HepG2 (cell line): ENCODE measurements at regions not wholly inside any gene's neighbourhood (a gene's known extent, or its start where the extent isn't known, plus 50 kb on each side); places are given as distances from the start of the nearest gene placed in this dataset.

Experiments
- ATAC-seq: fragments of 200-7000 bp; cut with Tn5 transposase; 3 replicates; pipeline ENCODE4 v1.9.1; 2020; ENCODE audit warnings: mild to moderate bottlenecking, moderate library complexity
- BruUV-seq: library from RNA; stranded (reverse); fragments of 400-500 nt; replicated peaks from 2 replicates; lab custom pipeline; 2021; lab: Mats Ljungman, UMichigan
- CTCF ChIA-PET: fragments of 300-600 bp; formaldehyde crosslinking; extraction: SDS; loops from one replicate; lab custom pipeline; 2021; ENCODE audit warnings: low total read pairs, inconsistent platforms, low intra/inter-chr PET ratio; lab: Yijun Ruan, JAX
- POLR2A ChIA-PET: fragments of 350-600 bp; sonication (Branson Sonifier 250); formaldehyde crosslinking; loops from one replicate; lab custom pipeline; 2020; ENCODE audit warnings: antibody characterized with exemption, inconsistent platforms; lab: Yijun Ruan, JAX
- DNase-seq: peaks from one replicate; pipeline ENCODE4 v3.0.0-alpha.2; 2015; ENCODE audit warnings: low spot score
- FAIRE-seq: peaks from 3 replicates; lab custom pipeline; 2011; peaks lifted over from hg19 to GRCh38; lab: Jason Lieb, UNC
- H2AFZ ChIP-seq: one replicate; pipeline ENCODE4 v1.6.1; 2011; ENCODE audit warnings: low read length, inconsistent platforms
- H3K27ac ChIP-seq: fragments of 300-600 bp; 3 replicates; pipeline ENCODE4 v1.8.0; 2011; ENCODE audit warnings: mixed run types, mild to moderate bottlenecking, mixed read lengths, low read length, inconsistent platforms; ENCODE audit not compliant: insufficient read depth; ENCODE audit errors: extremely low read length
- H3K27me3 ChIP-seq, 2 experiments: fragments of 200-600 bp in 1 of 2; 2 replicates in 1 of 2; 3 replicates in 1 of 2; pipeline versions ENCODE4 v1.6.0 to v1.8.0; 2011; ENCODE audit warnings: low read length in 2 of 2, mild to moderate bottlenecking in 2 of 2, moderate library complexity in 2 of 2, inconsistent platforms in 1 of 2; ENCODE audit not compliant: insufficient read depth in 2 of 2, control insufficient read depth in 1 of 2
- H3K36me3 ChIP-seq, 2 experiments: fragments of 200-600 bp in 1 of 2; replicated peaks in 1 of 2; 2 replicates in 1 of 2; 3 replicates in 1 of 2; pipeline versions ENCODE4 v1.5.1 to v1.8.0; 2011; ENCODE audit warnings: low read length in 2 of 2, inconsistent platforms in 1 of 2; ENCODE audit not compliant: insufficient read depth in 2 of 2, control insufficient read depth in 1 of 2
- H3K4me1 ChIP-seq: 2 replicates; pipeline ENCODE4 v1.5.1; 2012; ENCODE audit warnings: low read length, inconsistent platforms; ENCODE audit not compliant: insufficient read depth
- H3K4me2 ChIP-seq: 2 replicates; pipeline ENCODE4 v1.6.0; 2011; ENCODE audit warnings: low read depth, low read length, inconsistent platforms
- H3K4me3 ChIP-seq, 3 experiments: fragments of 200-600 bp in 1 of 3; sonication (generic), shearing (Covaris generic) in 1 of 3; replicated peaks in 1 of 3; 2 replicates each; pipeline ENCODE4 v1.5.1; 2011 to 2016; ENCODE audit warnings: low read length in 3 of 3, inconsistent platforms in 2 of 3, low read depth in 2 of 3, mild to moderate bottlenecking in 2 of 3, control low read depth in 1 of 3, mixed read lengths in 1 of 3; ENCODE audit not compliant: insufficient read depth in 1 of 3
- H3K79me2 ChIP-seq: one replicate; pipeline ENCODE4 v1.6.1; 2011; ENCODE audit warnings: low read length, inconsistent platforms; ENCODE audit not compliant: insufficient read depth
- H3K9ac ChIP-seq: 2 replicates; pipeline ENCODE4 v1.6.0; 2011; ENCODE audit warnings: mild to moderate bottlenecking, low read depth, low read length, inconsistent platforms; ENCODE audit not compliant: insufficient read depth
- H3K9me3 ChIP-seq: 2 replicates; pipeline ENCODE4 v1.5.1; 2012; ENCODE audit warnings: mild to moderate bottlenecking, low read length
- H4K20me1 ChIP-seq: 2 replicates; pipeline ENCODE4 v1.6.0; 2011; ENCODE audit warnings: inconsistent platforms, mild to moderate bottlenecking, low read length, moderate library complexity; ENCODE audit not compliant: insufficient read depth
- KDM2A ChIP-seq: sonication (generic); formaldehyde crosslinking; IDR thresholded peaks from 2 replicates; pipeline ENCODE4 v1.4.0; 2020; ENCODE audit warnings: low read depth, missing genetic modification reagents, borderline replicate concordance
- KDM3A ChIP-seq: IDR thresholded peaks from 2 replicates; pipeline ENCODE4 v1.6.1; 2018; ENCODE audit warnings: low read depth, missing compliant biosample characterization
- PAX8 ChIP-seq: sonication (generic); formaldehyde crosslinking; IDR thresholded peaks from 2 replicates; pipeline ENCODE4 v1.8.0; 2022; ENCODE audit warnings: mild to moderate bottlenecking, missing genetic modification reagents, borderline replicate concordance
- POLR2AphosphoS2 ChIP-seq: IDR thresholded peaks from 2 replicates; pipeline ENCODE4 v1.6.1; 2011; ENCODE audit warnings: low read depth, low read length, improper control_type of control experiment
- PRMT3 ChIP-seq: sonication (generic); formaldehyde crosslinking; IDR thresholded peaks from 2 replicates; pipeline ENCODE4 v1.8.1; 2022; ENCODE audit warnings: low read depth, mild to moderate bottlenecking, moderate library complexity, missing genetic modification reagents, borderline replicate concordance
- RFX3 ChIP-seq: IDR thresholded peaks from 2 replicates; pipeline ENCODE4 v1.6.1; 2016; ENCODE audit warnings: missing biosample characterization, missing genetic modification reagents
- SAP130 ChIP-seq: IDR thresholded peaks from 2 replicates; pipeline ENCODE4 v1.6.1; 2016; ENCODE audit warnings: low read depth
- SMARCC2 ChIP-seq: fragments of 450-650 bp; IDR thresholded peaks from 2 replicates; pipeline ENCODE4 v1.6.1; 2017; ENCODE audit warnings: antibody characterized with exemption, mild to moderate bottlenecking
- SRSF9 ChIP-seq: fragments of 200-400 bp; formaldehyde crosslinking; IDR thresholded peaks from 2 replicates; pipeline ENCODE4 v1.6.1; 2018; ENCODE audit warnings: borderline replicate concordance, mild to moderate bottlenecking, low read depth, low read length; ENCODE audit not compliant: insufficient read depth, poor library complexity, severe bottlenecking
- ZNF563 ChIP-seq: sonication (generic); formaldehyde crosslinking; IDR thresholded peaks from 2 replicates; pipeline ENCODE4 v1.8.0; 2022; ENCODE audit warnings: mild to moderate bottlenecking, moderate library complexity, missing genetic modification reagents
- WGBS: methylation state at CpG from one replicate; pipeline ENCODE4 v1.1.6; 2017; ENCODE audit warnings: low lambda C conversion rate; 5-methylcytosine and 5-hydroxymethylcytosine counted together
- in situ Hi-C: cut with HindIII; loops from 2 replicates; pipeline ENCODE4 v1.10.0; 2017; ENCODE audit warnings: low pct_unique_long_range_greater_than_20kb; ENCODE audit not compliant: extremely low pct_ligation_motif_present
- intact Hi-C: fragments of 100-400 bp; cut with micrococcal nuclease; formaldehyde crosslinking; loops from one replicate; pipeline ENCODE4 v1.10.0; 2022; ENCODE audit not compliant: unreplicated experiment
- TF ChIP-seq, protein P1 (sequence below): sonication (generic); formaldehyde crosslinking; IDR thresholded peaks from 2 replicates; pipeline ENCODE4 v1.5.0; 2020; ENCODE audit warnings: mild to moderate bottlenecking, missing genetic modification reagents, borderline replicate concordance
- TF ChIP-seq, protein P2 (sequence below): sonication (generic); formaldehyde crosslinking; IDR thresholded peaks from 2 replicates; pipeline ENCODE4 v1.5.1; 2020; ENCODE audit warnings: mild to moderate bottlenecking, missing genetic modification reagents, borderline replicate concordance

DNA sequence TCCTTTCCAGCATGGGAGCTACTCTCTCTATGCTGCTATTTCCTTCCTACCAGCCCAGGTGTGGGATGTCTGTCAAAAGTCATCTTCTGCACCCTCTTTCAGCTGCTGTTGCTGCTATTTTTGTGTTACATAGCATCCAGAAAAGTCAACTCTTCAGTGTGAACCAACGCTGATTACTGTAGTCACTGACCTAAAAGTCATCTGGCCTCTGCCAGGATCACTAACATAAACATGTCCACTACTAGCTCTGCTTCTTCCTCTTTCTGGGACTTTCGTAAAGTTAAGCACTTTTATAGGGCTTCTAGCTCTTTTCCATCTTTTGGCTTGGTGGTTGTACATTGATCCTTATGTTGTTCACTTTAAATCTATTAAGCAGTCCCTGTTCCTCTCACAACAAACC, 90.2 kb upstream of the CARD18 start:
- no peak for ATAC-seq
- H2AFZ ChIP-seq: no peak overlapping the region
- H3K9ac ChIP-seq: no peak overlapping the region
- H3K4me3 ChIP-seq: no peak overlapping the region
- H4K20me1 ChIP-seq: no peaks in the 10 kb centered on the region
- 19% methylated on average over 2 of the region's 2 CpGs for WGBS
- DNase-seq: no peak
- no peaks in the 10 kb centered on the region for H3K79me2 ChIP-seq
- in situ Hi-C loops: no loop called here
- no TSS peak for BruUV-seq
- no peaks in the 10 kb centered on the region for H3K36me3 ChIP-seq
- CTCF ChIA-PET: no interaction called here
- H3K27me3 ChIP-seq: no peaks in the 10 kb centered on the region
- FAIRE-seq: no peak
- POLR2A ChIA-PET: no interaction called here
- no peak overlapping the region for H3K27ac ChIP-seq
- intact Hi-C loops: no loop called here
- no peaks in the 10 kb centered on the region for H3K9me3 ChIP-seq
- H3K4me2 ChIP-seq: no peak overlapping the region
- peaks cover 17% of the 10 kb centered on the region for H3K4me1 ChIP-seq
- TF ChIP-seq POLR2AphosphoS2 (no peak), SMARCC2 (no peak), PAX8 (CRISPR knock-in tag) (no peak), RFX3 (CRISPR knock-in tag) (no peak), KDM3A (no peak), SRSF9 (no peak), SAP130 (CRISPR knock-in tag) (no peak), ZNF563 (CRISPR knock-in tag) (no peak), PRMT3 (CRISPR knock-in tag) (no peak), KDM2A (no peak)
- TF ChIP-seq, protein P1, sequence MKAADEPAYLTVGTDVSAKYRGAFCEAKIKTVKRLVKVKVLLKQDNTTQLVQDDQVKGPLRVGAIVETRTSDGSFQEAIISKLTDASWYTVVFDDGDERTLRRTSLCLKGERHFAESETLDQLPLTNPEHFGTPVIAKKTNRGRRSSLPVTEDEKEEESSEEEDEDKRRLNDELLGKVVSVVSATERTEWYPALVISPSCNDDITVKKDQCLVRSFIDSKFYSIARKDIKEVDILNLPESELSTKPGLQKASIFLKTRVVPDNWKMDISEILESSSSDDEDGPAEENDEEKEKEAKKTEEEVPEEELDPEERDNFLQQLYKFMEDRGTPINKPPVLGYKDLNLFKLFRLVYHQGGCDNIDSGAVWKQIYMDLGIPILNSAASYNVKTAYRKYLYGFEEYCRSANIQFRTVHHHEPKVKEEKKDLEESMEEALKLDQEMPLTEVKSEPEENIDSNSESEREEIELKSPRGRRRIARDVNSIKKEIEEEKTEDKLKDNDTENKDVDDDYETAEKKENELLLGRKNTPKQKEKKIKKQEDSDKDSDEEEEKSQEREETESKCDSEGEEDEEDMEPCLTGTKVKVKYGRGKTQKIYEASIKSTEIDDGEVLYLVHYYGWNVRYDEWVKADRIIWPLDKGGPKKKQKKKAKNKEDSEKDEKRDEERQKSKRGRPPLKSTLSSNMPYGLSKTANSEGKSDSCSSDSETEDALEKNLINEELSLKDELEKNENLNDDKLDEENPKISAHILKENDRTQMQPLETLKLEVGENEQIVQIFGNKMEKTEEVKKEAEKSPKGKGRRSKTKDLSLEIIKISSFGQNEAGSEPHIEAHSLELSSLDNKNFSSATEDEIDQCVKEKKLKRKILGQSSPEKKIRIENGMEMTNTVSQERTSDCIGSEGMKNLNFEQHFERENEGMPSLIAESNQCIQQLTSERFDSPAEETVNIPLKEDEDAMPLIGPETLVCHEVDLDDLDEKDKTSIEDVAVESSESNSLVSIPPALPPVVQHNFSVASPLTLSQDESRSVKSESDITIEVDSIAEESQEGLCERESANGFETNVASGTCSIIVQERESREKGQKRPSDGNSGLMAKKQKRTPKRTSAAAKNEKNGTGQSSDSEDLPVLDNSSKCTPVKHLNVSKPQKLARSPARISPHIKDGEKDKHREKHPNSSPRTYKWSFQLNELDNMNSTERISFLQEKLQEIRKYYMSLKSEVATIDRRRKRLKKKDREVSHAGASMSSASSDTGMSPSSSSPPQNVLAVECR (CRISPR knock-in tag): no peak
- TF ChIP-seq, protein P2, sequence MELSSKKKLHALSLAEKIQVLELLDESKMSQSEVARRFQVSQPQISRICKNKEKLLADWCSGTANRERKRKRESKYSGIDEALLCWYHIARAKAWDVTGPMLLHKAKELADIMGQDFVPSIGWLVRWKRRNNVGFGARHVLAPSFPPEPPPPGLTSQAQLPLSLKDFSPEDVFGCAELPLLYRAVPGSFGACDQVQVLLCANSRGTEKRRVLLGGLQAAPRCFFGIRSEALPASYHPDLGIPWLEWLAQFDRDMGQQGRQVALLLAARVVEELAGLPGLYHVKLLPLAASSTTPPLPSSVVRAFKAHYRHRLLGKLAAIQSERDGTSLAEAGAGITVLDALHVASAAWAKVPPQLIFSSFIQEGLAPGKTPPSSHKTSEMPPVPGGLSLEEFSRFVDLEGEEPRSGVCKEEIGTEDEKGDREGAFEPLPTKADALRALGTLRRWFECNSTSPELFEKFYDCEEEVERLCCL (CRISPR knock-in tag): no peak
